B cell (primary cell): ENCODE measurements at regions not wholly inside any gene's neighbourhood (a gene's known extent, or its start where the extent isn't known, plus 50 kb on each side); places are given as distances from the start of the nearest gene placed in this dataset.

Experiments
- ATAC-seq: fragments of 200-7000 bp; cut with Tn5 transposase; one replicate; pipeline ENCODE4 v1.10.0; 2021; ENCODE audit warnings: low read depth, mild to moderate bottlenecking, moderate number of reproducible peaks, moderate library complexity
- CTCF ChIA-PET: fragments of 350-600 bp; sonication (Branson Sonifier 250); formaldehyde crosslinking; loops from one replicate; lab custom pipeline; 2021; ENCODE audit warnings: antibody characterized with exemption, inconsistent platforms; lab: Charles Lee
- POLR2A ChIA-PET: fragments of 350-600 bp; sonication (Branson Sonifier 250); formaldehyde crosslinking; loops from one replicate; lab custom pipeline; 2021; ENCODE audit warnings: antibody characterized with exemption; lab: Charles Lee
- DNase-seq: peaks from one replicate; pipeline ENCODE4 v3.0.0; 2013
- H2AFZ ChIP-seq: 2 replicates; pipeline ENCODE4 v1.6.1; 2012; ENCODE audit warnings: mild to moderate bottlenecking, low read depth, low read length; ENCODE audit not compliant: insufficient read depth, poor library complexity, severe bottlenecking
- H3K27ac ChIP-seq, 2 donors: 1 replicate in 1 of 2; 2 replicates in 1 of 2; pipeline ENCODE4 v1.5.1; 2012 to 2013; ENCODE audit warnings: low read length in 2 of 2, mild to moderate bottlenecking in 2 of 2, moderate library complexity in 1 of 2
- H3K27me3 ChIP-seq, 4 experiments: fragments of 200-600 bp in 1 of 4; sonication (generic) in 1 of 4; replicated peaks in 1 of 4; 1 replicate in 2 of 4; 2 replicates in 2 of 4; pipeline versions ENCODE4 v1.6.1 to v1.7.0; 2013 to 2016; ENCODE audit warnings: low read length in 3 of 4, mild to moderate bottlenecking in 2 of 4, mixed read lengths in 1 of 4, moderate library complexity in 1 of 4; ENCODE audit not compliant: insufficient read depth in 4 of 4, control insufficient read depth in 3 of 4; ENCODE audit errors: control extremely low read depth in 1 of 4
- H3K36me3 ChIP-seq, 2 experiments: replicated peaks in 1 of 2; 1 replicate in 1 of 2; 2 replicates in 1 of 2; pipeline versions ENCODE4 v1.6.1 to v1.7.1; 2013; ENCODE audit warnings: low read length in 1 of 2; ENCODE audit not compliant: insufficient read depth in 2 of 2, control insufficient read depth in 1 of 2; ENCODE audit errors: control extremely low read depth in 1 of 2, extremely low read depth in 1 of 2
- H3K4me1 ChIP-seq, 2 donors: fragments of 200-600 bp in 1 of 2; sonication (generic) in 1 of 2; 1 replicate in 1 of 2; 2 replicates in 1 of 2; pipeline versions ENCODE4 v1.5.1 to v1.6.1; 2013 to 2017; ENCODE audit warnings: low read length in 2 of 2; ENCODE audit not compliant: control insufficient read depth in 2 of 2, insufficient read depth in 2 of 2
- H3K4me2 ChIP-seq: replicated peaks from 2 replicates; pipeline ENCODE3; 2012; ENCODE audit warnings: mild to moderate bottlenecking, low read depth, low read length; ENCODE audit not compliant: poor library complexity, severe bottlenecking
- H3K4me3 ChIP-seq, 5 experiments: fragments of 200-600 bp in 1 of 5; sonication (generic) in 1 of 5; 1 replicate in 3 of 5; 2 replicates in 2 of 5; pipeline versions ENCODE4 v1.5.1 to v1.7.0; 2011 to 2016; ENCODE audit warnings: low read length in 4 of 5, mild to moderate bottlenecking in 4 of 5, low read depth in 2 of 5, control low read depth in 1 of 5, moderate library complexity in 1 of 5; ENCODE audit not compliant: insufficient read depth in 1 of 5; ENCODE audit errors: control extremely low read depth in 1 of 5, extremely low read depth in 1 of 5
- H3K79me2 ChIP-seq: fragments of 200-600 bp; sonication (generic); one replicate; pipeline ENCODE4 v1.6.0; 2016; ENCODE audit warnings: low read length; ENCODE audit not compliant: control insufficient read depth, insufficient read depth
- H3K9ac ChIP-seq: fragments of 200-600 bp; sonication (generic); 2 replicates; pipeline ENCODE4 v1.6.1; 2017; ENCODE audit warnings: mild to moderate bottlenecking, low read length, moderate library complexity
- H3K9me3 ChIP-seq, 3 donors: one replicate each; pipeline versions ENCODE4 v1.6.1 to v1.7.1; 2013; ENCODE audit warnings: low read length in 2 of 3; ENCODE audit not compliant: control insufficient read depth in 2 of 3, insufficient read depth in 1 of 3; ENCODE audit errors: control extremely low read depth in 1 of 3
- H4K20me1 ChIP-seq: 2 replicates; pipeline ENCODE4 v1.6.0; 2012; ENCODE audit warnings: mild to moderate bottlenecking, low read length; ENCODE audit not compliant: insufficient read depth, control insufficient read depth, poor library complexity, severe bottlenecking
- H3K27ac Mint-ChIP-seq: one replicate; pipeline ENCODE4 v1.8.0; 2021; ENCODE audit warnings: mixed read lengths
- H3K27me3 Mint-ChIP-seq: one replicate; pipeline ENCODE4 v1.8.0; 2021; ENCODE audit warnings: mixed read lengths
- H3K4me1 Mint-ChIP-seq: one replicate; pipeline ENCODE4 v1.8.0; 2021; ENCODE audit warnings: mixed read lengths
- H3K4me3 Mint-ChIP-seq: one replicate; pipeline ENCODE4 v1.8.0; 2021; ENCODE audit warnings: mixed read lengths
- H3K9me3 Mint-ChIP-seq: one replicate; pipeline ENCODE4 v1.8.0; 2022; ENCODE audit warnings: mixed read lengths; ENCODE audit not compliant: insufficient read depth
- CTCF ChIP-seq: fragments of 200-600 bp; IDR thresholded peaks from one replicate; pipeline ENCODE4 v1.8.0; 2022; ENCODE audit warnings: antibody characterized with exemption, mild to moderate bottlenecking
- EZH2 ChIP-seq: IDR thresholded peaks from 2 replicates; pipeline ENCODE4 v1.6.1; 2012; ENCODE audit warnings: borderline replicate concordance, low read depth, mild to moderate bottlenecking, moderate library complexity, low read length; ENCODE audit not compliant: insufficient read depth, poor library complexity, severe bottlenecking
- WGBS: methylation state at CpG from one replicate; pipeline ENCODE4 v1.1.5; 2013; ENCODE audit warnings: missing lambda C conversion rate; ENCODE audit not compliant: insufficient coverage; 5-methylcytosine and 5-hydroxymethylcytosine counted together
- intact Hi-C: fragments of 100-400 bp; cut with micrococcal nuclease; formaldehyde crosslinking; loops from one replicate; pipeline ENCODE4 v1.10.0; 2022

- Histone ChIP-seq H3K9ac (no peak overlapping the region), H3K4me2 (no peak overlapping the region), H3K36me3 (no peaks in the 10 kb centered on the region), H2AFZ (no peak overlapping the region), H3K79me2 (no peaks in the 10 kb centered on the region), H3K27ac (no peak overlapping the region), H3K27me3 (no peaks in the 10 kb centered on the region), H3K4me3 (no peak overlapping the region), H3K4me1 (no peaks in the 10 kb centered on the region), H4K20me1 (no peaks in the 10 kb centered on the region), H3K9me3 (peaks cover 0 to 26% (median 0%) of the 10 kb centered on the region in 3 donors)
- intact Hi-C loops, result no loop called here
- no peak for DNase-seq
- Mint-ChIP-seq H3K9me3 (no peaks in the 10 kb centered on the region), H3K27ac (no peak overlapping the region), H3K27me3 (peaks cover 3% of the 10 kb centered on the region), H3K4me3 (no peak overlapping the region), H3K4me1 (no peaks in the 10 kb centered on the region)
- ATAC-seq, result no peak
- ChIA-PET POLR2A (no interaction called here), CTCF (no interaction called here)
- TF ChIP-seq CTCF, result no peak
- WGBS, result 94% methylated on average over 13 of the region's 21 CpGs
These were observed 171.9 kb upstream of the AJAP1 start for GRCh38 chr1:4482526-4482925.

- POLR2A ChIA-PET, result no interaction called here
- H4K20me1 ChIP-seq, result no peaks in the 10 kb centered on the region
- TF ChIP-seq EZH2 (no peak), CTCF (no peak)
- WGBS, result 73% methylated on average over 5 of the region's 8 CpGs
- no peak overlapping the region for H3K4me3 ChIP-seq
- H2AFZ ChIP-seq, result no peak overlapping the region
- ATAC-seq (no peak), DNase-seq (no peak)
- intact Hi-C loops, result no loop called here
- Mint-ChIP-seq H3K27me3 (peaks cover 3% of the 10 kb centered on the region), H3K27ac (no peak overlapping the region), H3K4me3 (no peak overlapping the region), H3K4me1 (no peaks in the 10 kb centered on the region), H3K9me3 (no peaks in the 10 kb centered on the region)
- H3K27me3 ChIP-seq, result no peaks in the 10 kb centered on the region
- no peak overlapping the region for H3K27ac ChIP-seq
- no peaks in the 10 kb centered on the region for H3K4me1 ChIP-seq
- no peaks in the 10 kb centered on the region for H3K79me2 ChIP-seq
- no peak overlapping the region for H3K9ac ChIP-seq
- peaks cover 0 to 31% (median 0%) of the 10 kb centered on the region in 3 donors for H3K9me3 ChIP-seq
- H3K36me3 ChIP-seq, result no peaks in the 10 kb centered on the region
- CTCF ChIA-PET, result no interaction called here
- H3K4me2 ChIP-seq, result no peak overlapping the region
These were observed 171.3 kb upstream of the AJAP1 start for GRCh38 chr1:4483021-4483625.
